ENCODE measurements at regions not wholly inside any gene's neighbourhood (a gene's known extent, or its start where the extent isn't known, plus 50 kb on each side); places are given as distances from the start of the nearest gene placed in this dataset.

DNA sequence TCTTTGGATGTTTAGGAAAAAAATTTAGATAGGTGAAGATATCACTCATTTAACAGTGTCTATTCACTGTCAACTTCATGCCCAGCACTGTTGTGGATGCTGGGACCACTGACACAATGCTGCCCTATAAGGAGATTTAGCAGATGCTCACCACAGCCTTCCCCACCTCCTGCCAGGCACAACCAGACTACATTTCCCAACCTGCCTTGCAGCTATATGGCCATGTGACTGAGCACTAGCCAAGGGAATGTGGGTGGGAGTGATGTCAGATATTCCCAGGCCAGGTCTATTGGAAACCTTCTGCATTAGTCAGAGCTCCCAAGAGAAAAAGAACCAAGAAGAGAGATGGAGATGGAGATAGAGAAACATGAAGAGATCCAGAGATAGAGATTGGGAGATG is 302.6 kb upstream of the TAS2R1 start:
- H3K9me3 Mint-ChIP-seq: peaks cover 3 to 20% (median 12%) of the 10 kb centered on the region in 6 donors
- H3K4me1 Mint-ChIP-seq: no peaks in the 10 kb centered on the region
- no peak overlapping the region for H3K27ac Mint-ChIP-seq
- no peaks in the 10 kb centered on the region for H3K36me3 Mint-ChIP-seq
- no peak overlapping the region for H3K4me3 Mint-ChIP-seq
- no peak for DNase-seq
- peaks cover 0 to 2% (median 2%) of the 10 kb centered on the region in 3 donors for H3K27me3 Mint-ChIP-seq (ENCODE audit: low read depth in 3 of 3)

DNA sequence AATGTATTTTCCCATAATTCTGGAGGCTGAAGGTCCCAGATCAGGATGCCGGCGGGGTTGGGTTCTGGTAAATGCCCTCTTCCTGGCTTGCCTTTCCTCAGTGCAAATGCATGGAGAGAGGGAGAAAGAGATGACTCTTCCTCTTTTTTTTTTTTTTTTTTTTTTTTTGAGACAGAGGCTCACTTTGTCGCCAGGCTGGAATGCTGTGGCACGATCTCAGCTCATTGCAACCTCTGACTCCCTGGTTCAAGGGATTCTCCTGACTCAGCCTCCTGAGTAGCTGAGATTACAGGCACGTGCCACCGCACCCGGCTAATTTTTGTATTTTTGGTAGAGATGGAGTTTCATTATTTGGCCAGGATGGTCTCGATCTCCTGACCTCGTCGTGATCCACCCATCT is 300.0 kb upstream of the TAS2R1 start:
- Mint-ChIP-seq H3K36me3 (no peaks in the 10 kb centered on the region), H3K4me1 (no peaks in the 10 kb centered on the region), H3K4me3 (no peak overlapping the region), H3K27me3 (ENCODE audit: low read depth in 3 of 3) (peaks cover 0 to 2% (median 2%) of the 10 kb centered on the region in 3 donors), H3K27ac (no peak overlapping the region), H3K9me3 (peaks cover 0 to 29% (median 11%) of the 10 kb centered on the region in 6 donors)
- no peak for DNase-seq

DNA sequence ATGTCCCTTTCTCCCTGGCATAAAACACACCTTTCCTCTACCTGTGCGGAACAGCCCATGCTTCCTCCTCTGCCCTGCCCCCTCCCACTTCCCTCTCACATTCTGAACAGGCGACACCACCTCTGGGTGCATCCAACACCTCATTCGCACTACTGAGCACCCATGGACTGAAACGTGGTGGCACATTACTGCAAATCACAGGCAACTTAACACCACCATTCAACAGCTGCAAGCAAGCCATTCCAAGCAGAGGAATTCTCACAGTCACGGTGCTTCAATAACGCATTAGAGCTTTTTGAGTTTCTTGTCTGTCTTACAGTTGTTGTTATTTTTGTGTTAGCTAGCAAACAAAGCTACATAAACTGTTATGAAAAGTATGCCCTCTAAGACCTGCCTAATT is 298.2 kb upstream of the TAS2R1 start:
- H3K27ac Mint-ChIP-seq: no peak overlapping the region
- no peaks in the 10 kb centered on the region for H3K4me1 Mint-ChIP-seq
- no peak overlapping the region for H3K4me3 Mint-ChIP-seq
- DNase-seq: no peak
- H3K9me3 Mint-ChIP-seq: peaks cover 4 to 33% (median 16%) of the 10 kb centered on the region in 6 donors
- peaks cover 0 to 2% (median 2%) of the 10 kb centered on the region in 3 donors for H3K27me3 Mint-ChIP-seq (ENCODE audit: low read depth in 3 of 3)
- H3K36me3 Mint-ChIP-seq: no peaks in the 10 kb centered on the region

DNA sequence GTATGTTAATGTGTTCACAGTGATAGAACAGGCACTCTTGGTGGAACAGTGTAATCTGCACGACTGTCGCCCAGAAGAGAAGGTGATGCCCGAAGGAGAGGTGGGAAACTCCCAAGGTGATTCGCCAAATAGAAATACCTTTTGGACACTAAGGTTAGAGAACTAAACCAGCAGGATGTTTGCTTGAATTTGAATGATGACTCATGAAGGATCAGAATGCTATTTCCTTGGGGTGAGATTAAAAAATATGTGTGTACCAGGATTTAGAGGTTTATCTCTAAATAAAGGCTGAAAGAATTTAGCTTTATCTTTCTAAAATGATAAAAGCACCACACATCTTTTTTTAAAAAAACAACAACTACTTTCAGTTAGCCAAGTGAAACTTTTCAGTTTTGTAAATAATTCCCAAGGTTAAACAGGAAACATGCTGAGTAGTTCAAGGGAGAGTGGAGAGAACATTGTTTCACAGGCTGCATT is 297.4 kb upstream of the TAS2R1 start:
- H3K4me1 Mint-ChIP-seq: no peaks in the 10 kb centered on the region
- H3K4me3 Mint-ChIP-seq: no peak overlapping the region
- H3K36me3 Mint-ChIP-seq: no peaks in the 10 kb centered on the region

DNA sequence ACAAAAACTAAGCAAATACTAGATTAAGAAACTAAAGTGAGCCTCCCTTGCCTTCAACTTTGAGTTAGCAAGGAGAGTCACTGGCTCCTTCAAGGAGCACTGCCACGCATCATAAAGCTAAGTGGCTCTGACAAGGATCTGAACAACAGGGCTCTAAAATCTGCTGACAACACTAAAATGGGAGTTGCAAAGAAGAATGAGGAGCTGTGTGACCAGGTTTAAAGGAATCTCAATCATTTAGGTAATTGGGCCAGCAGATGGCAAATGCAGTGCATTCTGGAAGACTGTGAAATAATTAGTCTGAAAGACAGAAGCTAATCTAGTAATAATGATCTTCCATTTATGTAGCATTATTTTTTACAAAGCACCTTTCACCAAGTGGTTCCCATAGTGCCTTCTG is 297.0 kb upstream of the TAS2R1 start:
- H3K9me3 Mint-ChIP-seq: peaks cover 6 to 38% (median 17%) of the 10 kb centered on the region in 6 donors
- no peaks in the 10 kb centered on the region for H3K36me3 Mint-ChIP-seq
- peaks cover 0 to 2% (median 2%) of the 10 kb centered on the region in 3 donors for H3K27me3 Mint-ChIP-seq (ENCODE audit: low read depth in 3 of 3)
- no peaks in the 10 kb centered on the region for H3K4me1 Mint-ChIP-seq
- H3K27ac Mint-ChIP-seq: no peak overlapping the region
- no peak for DNase-seq
- H3K4me3 Mint-ChIP-seq: no peak overlapping the region

More for the DNA sequence above, 297.4 kb upstream of the TAS2R1 start:
- DNase-seq: no peak
- Mint-ChIP-seq H3K27me3 (ENCODE audit: low read depth in 3 of 3) (peaks cover 0 to 2% (median 2%) of the 10 kb centered on the region in 3 donors), H3K27ac (no peak overlapping the region), H3K9me3 (peaks cover 4 to 36% (median 17%) of the 10 kb centered on the region in 6 donors)

DNA sequence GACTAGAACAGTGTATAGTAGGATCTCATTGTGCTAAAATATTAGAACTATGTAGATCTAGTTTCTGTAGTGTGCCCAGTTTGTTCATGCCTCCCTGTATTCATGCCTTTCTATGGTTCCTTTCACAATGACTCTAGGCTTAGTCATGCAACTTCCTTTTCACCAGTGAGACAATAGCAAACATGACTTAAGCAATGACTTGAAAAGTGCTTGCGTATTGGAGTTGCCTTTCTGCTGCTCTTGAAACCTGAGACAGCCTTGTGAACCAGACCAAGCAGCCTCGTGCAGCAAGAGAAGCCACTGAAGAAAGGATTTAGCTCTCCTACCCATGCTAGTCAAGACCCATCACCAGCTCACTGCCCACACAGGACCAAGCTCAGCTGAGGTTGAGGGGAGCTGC is 294.5 kb upstream of the TAS2R1 start:
- Mint-ChIP-seq H3K27me3 (ENCODE audit: low read depth in 3 of 3) (peaks cover 0 to 5% (median 2%) of the 10 kb centered on the region in 3 donors), H3K4me1 (no peaks in the 10 kb centered on the region), H3K4me3 (no peak overlapping the region), H3K9me3 (peaks cover 5 to 40% (median 14%) of the 10 kb centered on the region in 6 donors), H3K36me3 (no peaks in the 10 kb centered on the region), H3K27ac (no peak overlapping the region)
- no peak for DNase-seq

DNA sequence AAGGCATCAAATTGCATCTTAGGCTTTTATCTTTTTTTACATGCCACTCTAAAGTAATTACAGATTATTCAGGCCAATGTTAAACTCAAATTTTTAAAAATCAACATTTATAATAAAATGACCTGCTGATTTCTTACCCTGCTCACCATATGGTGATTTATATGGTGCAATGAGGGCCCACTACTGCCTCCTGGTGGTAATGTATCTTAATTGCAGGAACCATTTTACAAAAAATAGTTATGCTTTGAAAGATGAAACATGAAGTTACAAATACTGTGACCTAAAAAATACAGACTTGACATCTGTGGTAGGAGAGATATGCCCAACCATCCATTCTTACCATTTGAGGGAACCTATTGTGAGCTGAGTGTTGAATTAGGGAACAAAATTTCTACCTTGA is 292.6 kb upstream of the TAS2R1 start:
- Mint-ChIP-seq H3K27ac (no peak overlapping the region), H3K9me3 (peaks cover 2 to 40% (median 14%) of the 10 kb centered on the region in 6 donors), H3K4me3 (no peak overlapping the region), H3K27me3 (ENCODE audit: low read depth in 3 of 3) (peaks cover 0 to 5% (median 0%) of the 10 kb centered on the region in 3 donors), H3K36me3 (no peaks in the 10 kb centered on the region), H3K4me1 (no peaks in the 10 kb centered on the region)
- no peak for DNase-seq

DNA sequence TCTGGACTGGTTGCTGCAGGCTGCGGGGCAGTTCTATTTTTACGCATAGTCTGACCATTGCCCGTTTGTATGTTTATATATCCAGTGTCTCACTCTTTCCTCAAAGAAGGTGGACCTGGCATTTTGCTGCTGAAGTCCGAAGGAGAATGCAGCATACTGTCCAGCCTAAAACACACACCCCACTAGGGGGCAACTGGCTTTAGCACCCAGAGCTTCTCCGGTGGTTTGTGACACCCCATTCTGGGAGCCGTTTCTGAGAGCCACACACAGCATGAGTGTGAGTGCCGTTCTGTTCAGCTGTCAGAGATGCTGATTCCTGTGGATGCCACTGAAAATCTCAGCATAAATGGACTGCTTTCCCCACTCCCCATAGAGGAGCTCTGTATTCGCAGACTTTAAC is 290.5 kb upstream of the TAS2R1 start:
- peaks cover 2 to 30% (median 13%) of the 10 kb centered on the region in 6 donors for H3K9me3 Mint-ChIP-seq
- no peak overlapping the region for H3K27ac Mint-ChIP-seq
- no peaks in the 10 kb centered on the region for H3K36me3 Mint-ChIP-seq
- H3K4me3 Mint-ChIP-seq: no peak overlapping the region
- H3K27me3 Mint-ChIP-seq (ENCODE audit: low read depth in 3 of 3): peaks cover 0 to 5% (median 0%) of the 10 kb centered on the region in 3 donors
- no peak for DNase-seq
- no peaks in the 10 kb centered on the region for H3K4me1 Mint-ChIP-seq

DNA sequence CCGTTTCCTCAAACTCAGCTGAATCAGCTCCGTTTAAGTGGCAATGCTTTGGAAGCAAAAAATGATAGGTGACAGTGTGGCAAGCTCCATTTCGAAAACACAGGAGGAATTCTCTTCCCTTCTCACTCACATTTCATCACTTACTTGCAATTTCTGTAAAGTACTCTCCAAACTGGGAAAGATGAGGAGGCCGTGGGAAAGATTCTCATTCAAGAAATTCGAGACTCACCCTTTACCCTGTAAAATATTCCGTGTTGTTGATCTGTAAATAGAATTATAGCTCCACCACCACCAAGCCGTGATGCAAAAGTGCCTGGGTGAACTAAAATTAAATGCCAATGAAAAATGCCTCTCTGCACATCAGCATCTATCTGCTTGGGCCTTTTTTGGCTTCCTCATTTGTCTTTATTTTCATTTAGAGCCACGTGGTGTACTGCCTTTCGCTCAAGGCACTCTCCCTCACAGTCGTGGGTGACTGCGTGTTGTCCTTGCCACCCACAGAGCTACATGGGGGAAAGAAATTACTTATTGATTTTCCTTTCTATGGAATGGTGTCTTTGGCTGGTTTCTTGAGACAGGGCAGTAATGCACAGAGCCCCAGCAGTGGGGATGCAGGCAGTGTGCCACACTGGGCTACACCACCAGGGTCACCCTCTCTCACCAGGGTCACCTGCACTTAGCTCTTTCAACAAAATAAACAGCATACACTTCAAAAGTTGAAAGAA is 289.3 kb upstream of the TAS2R1 start:
- H3K9me3 Mint-ChIP-seq: peaks cover 3 to 20% (median 11%) of the 10 kb centered on the region in 6 donors
- H3K36me3 Mint-ChIP-seq: no peaks in the 10 kb centered on the region
- H3K27me3 Mint-ChIP-seq (ENCODE audit: low read depth in 3 of 3): peaks cover 0 to 5% (median 0%) of the 10 kb centered on the region in 3 donors
- H3K27ac Mint-ChIP-seq: no peak overlapping the region
- no peak for DNase-seq
- no peaks in the 10 kb centered on the region for H3K4me1 Mint-ChIP-seq
- H3K4me3 Mint-ChIP-seq: no peak overlapping the region

DNA sequence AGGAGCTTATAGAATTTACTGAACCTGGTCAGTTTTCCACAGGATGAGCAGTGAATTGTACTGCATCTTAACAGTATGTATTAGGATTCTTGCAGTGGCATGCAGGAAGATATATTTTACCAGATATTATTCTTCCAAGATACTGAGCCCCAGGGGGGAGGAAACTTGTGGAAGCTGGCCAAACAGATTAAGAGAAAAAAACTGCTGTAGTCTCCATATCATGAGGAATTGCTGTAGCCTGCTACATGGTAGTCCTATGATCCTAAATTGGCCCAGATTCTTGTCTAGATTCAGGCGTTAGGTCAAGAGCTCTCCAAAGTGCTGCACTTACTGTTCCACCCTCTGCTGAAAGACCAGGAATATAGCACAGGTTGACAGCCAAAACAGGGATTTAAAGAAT is 275.5 kb upstream of the TAS2R1 start:
- H3K4me1 Mint-ChIP-seq: no peaks in the 10 kb centered on the region
- DNase-seq: no peak
- H3K9me3 Mint-ChIP-seq: peaks cover 0 to 9% (median 3%) of the 10 kb centered on the region in 6 donors

DNA sequence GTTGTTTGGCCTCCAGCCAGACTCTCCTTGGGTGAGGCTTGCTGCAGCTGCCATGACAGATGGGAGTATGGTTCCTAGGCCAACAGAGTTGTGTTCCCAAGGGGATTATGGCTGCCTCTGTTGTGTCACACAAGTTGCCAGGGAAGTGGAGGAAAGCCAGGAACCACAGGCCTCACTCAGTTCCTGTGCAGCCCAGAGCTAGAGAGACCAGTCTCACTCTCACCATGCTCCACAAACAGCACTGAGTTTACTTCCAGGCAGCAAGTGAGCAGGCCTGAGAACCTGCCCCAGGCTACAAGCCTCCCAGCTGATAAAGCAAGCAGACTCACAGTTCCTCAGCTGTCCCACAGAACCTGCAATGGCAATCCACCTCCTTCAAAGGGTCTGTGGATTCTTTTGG is 273.6 kb upstream of the TAS2R1 start:
- Mint-ChIP-seq H3K4me1 (no peaks in the 10 kb centered on the region), H3K36me3 (no peaks in the 10 kb centered on the region), H3K4me3 (no peak overlapping the region), H3K9me3 (peaks cover 3 to 9% (median 5%) of the 10 kb centered on the region in 6 donors), H3K27ac (no peak overlapping the region), H3K27me3 (ENCODE audit: low read depth in 3 of 3) (no peaks in the 10 kb centered on the region)
- DNase-seq: no peak

More for the DNA sequence above, 275.5 kb upstream of the TAS2R1 start:
- Mint-ChIP-seq H3K27me3 (ENCODE audit: low read depth in 3 of 3) (no peaks in the 10 kb centered on the region), H3K36me3 (no peaks in the 10 kb centered on the region), H3K27ac (no peak overlapping the region), H3K4me3 (no peak overlapping the region)

DNA sequence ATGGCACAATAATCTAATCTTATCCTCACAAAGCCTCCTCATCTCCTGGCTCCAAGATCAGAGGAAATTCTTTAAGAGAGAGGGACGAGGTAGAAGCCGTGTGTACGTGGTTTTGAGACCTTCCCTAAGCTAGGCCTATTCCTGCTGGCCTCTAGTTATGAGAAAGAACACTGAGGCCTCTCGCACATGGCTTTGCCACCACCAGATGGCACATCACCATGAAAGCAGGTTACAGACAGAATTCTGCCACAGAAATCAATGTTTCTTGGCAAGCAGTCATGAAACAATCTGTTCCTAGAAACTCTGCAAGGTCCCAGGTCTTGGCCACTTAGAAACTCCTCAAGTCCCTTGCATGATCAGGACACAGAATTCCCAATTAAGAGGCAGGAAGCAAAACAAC is 268.2 kb upstream of the TAS2R1 start:
- no peak for DNase-seq
- no peaks in the 10 kb centered on the region for H3K4me1 Mint-ChIP-seq
- no peak overlapping the region for H3K4me3 Mint-ChIP-seq
- no peaks in the 10 kb centered on the region for H3K36me3 Mint-ChIP-seq
- peaks cover 0 to 24% (median 10%) of the 10 kb centered on the region in 6 donors for H3K9me3 Mint-ChIP-seq
- no peak overlapping the region for H3K27ac Mint-ChIP-seq
- no peaks in the 10 kb centered on the region for H3K27me3 Mint-ChIP-seq (ENCODE audit: low read depth in 3 of 3)

DNA sequence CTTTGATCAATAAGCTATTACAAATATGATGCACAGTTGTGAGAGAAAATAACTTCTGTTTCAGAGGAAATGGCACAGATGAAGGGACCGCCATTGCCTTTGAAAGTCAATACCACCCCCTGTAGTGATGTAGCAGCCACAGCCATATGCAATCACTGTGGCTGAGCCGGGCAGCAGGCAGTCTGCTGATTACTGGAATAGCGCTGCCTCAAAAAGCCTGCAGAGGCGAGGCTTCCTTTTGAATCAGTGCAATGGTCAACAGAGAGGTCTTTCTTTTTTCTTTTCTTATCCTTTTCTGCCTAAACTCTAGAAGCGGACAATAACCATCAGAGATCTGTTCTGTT is 265.1 kb upstream of the TAS2R1 start:
- Mint-ChIP-seq H3K9me3 (peaks cover 0 to 27% (median 10%) of the 10 kb centered on the region in 6 donors), H3K27me3 (ENCODE audit: low read depth in 3 of 3) (peaks cover 0 to 2% (median 2%) of the 10 kb centered on the region in 3 donors), H3K4me1 (no peaks in the 10 kb centered on the region), H3K27ac (no peak overlapping the region), H3K36me3 (no peaks in the 10 kb centered on the region), H3K4me3 (no peak overlapping the region)
- DNase-seq: no peak

DNA sequence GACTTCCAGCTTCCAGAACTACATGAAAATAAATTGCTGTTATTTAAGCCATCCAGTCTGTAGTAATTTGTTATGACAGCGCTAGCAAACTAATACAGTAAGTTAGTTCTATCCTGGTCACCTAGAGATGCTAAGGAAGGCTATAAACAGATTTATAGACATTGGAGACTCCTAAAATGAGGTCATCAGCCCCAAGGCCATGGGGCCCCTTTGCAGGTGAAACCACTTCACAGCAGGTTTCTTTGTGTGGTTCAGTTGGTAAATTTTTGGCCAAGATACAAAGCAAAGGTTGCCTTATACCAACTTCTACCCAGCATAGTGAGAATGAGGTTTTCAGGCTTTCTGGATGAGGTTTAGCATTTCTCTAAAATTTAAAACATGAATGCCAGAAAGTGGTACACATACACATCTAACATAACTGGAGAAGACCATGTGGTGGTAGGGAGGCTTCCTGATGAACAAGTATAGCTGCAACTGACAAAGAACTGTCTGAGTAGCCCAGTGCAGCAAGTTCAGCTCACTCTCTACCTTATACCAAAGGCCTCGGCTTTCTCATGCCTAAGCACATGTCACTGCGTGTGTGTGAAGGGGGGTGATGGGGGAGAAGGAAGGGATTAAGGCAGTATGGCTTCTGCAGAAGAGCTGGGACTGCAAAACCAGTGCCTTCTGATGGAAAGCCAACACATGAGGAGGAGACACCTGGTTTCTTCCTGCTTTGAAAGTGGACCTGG is 264.6 kb upstream of the TAS2R1 start:
- no peaks in the 10 kb centered on the region for H3K36me3 Mint-ChIP-seq
- no peak for DNase-seq
- no peak overlapping the region for H3K4me3 Mint-ChIP-seq
- H3K27ac Mint-ChIP-seq: no peak overlapping the region
- peaks cover 0 to 27% (median 9%) of the 10 kb centered on the region in 6 donors for H3K9me3 Mint-ChIP-seq
- peaks cover 0 to 2% (median 2%) of the 10 kb centered on the region in 3 donors for H3K27me3 Mint-ChIP-seq (ENCODE audit: low read depth in 3 of 3)
- no peaks in the 10 kb centered on the region for H3K4me1 Mint-ChIP-seq
